Stimulated activated CD8-positive, alpha-beta memory T cell treated with anti-CD3 and anti-CD28 coated beads, Interleukin-2, amount 100 ng/mL, for 48 hours (primary cell): ENCODE measurements at regions not wholly inside any gene's neighbourhood (a gene's known extent, or its start where the extent isn't known, plus 50 kb on each side); places are given as distances from the start of the nearest gene placed in this dataset.

Experiments used
- DNase-seq, 2 donors: peaks; one replicate each; pipeline ENCODE4 v3.0.0-alpha.2; 2020; ENCODE audit warnings: low read depth in 2 of 2

DNA sequence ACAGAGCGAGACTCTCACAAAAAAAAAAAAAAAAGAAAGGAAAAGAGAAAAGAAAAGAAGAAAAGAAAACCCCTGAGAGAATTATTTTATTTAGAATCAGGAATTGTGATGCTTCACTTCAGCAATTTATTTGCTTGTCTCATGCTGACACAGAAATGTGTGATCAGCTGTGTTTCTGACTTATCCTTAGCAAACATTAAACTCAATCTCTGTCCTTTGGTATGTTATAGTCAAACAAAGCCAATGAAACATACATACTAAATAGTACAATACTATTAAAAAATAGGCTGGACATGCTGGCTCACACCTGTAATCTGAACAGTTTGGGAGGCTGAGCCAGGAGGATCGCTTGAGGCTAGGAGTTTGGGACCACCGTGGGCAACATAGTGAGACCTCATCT lies 733.0 kb upstream of the FZD8 start:
- DNase-seq = no peak

DNA sequence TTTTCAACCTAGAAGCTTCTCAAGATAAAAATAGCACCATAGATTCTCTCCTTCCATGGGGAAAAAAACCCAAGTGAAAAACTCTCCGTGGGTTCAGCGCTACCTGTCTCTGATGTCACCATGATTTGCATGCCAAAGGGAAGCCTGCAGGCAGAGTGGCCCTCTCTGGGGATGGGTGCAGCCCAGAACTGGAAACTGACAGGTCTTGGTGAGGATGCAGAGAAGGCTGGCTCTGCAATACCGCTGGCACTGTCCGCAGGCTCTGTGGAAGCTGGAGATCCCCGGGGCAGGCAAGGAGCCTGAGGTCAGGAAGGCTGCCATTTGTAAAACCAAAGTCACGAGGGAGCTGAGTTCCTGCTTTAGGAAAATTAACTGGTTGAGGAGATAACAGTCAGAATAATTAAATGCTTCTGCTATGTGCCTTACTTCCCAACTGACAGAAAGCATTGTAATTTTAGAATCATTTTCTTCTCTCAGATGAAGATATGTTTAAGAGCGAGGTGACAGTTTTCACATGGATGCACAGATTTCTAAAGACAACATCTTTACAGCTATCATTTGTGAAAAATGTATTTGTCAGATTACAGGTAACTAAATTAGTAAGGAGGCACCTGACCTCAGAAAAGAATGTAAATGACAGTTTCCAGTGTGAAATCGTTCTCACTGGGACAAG lies 731.5 kb upstream of the FZD8 start:
- DNase-seq = no peak

DNA sequence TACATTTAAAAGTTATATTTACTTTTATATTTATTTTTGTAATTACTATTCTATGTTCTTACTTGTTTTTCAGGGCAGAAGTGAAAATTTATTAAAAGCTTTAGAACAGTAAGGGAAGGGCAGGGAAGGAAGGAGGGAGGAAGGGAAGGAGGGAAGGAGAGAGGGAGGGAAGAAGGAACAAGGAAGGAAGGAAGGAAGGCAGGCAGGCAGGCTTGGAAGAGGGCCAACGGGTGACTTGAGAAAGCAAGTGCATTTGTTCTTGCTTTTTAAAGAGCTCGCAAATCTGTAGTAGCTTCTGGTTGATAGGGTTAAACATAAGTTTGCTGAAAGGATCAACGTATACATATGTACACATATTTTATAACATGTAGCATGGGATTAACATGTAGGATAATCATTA lies 725.3 kb upstream of the FZD8 start:
- no peak for DNase-seq

DNA sequence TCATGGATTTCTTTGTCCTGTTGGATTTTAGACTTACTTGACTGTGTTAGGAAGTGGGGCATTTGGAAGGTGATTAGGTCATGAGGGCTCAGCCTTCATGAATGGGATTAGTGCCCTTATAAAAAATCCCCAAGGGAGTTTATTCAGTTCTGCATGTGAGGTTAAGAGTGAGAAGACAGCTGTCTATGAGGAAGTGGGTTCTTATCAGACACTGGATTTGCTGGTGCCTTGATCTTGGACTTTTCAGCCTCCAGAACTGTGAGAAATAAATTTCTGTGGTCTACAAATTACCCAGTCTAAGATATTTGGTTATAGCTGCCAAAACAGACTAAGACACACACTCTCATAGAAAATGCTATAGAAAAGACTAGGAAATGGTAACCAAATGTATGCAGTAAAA lies 724.7 kb upstream of the FZD8 start:
- DNase-seq = no peak

DNA sequence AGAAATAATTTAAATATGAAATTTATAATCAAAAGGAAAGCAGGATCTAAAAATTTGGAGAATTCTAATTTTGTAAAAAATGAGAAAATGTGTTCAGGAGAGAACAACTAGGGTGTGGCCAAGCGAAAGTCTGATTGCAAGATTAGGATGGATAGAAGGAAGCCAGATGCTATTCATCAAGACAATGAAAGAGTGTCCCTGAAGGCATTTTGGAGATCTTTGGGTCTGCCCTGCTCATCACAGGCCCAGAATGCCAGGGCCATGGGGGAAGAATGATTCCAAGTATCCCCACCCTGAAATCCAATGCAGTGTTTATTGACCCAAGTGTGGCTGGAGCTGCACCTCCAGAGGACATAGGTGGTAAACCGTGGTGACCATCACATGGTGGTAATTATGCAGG lies 724.0 kb upstream of the FZD8 start:
- DNase-seq = no peak

DNA sequence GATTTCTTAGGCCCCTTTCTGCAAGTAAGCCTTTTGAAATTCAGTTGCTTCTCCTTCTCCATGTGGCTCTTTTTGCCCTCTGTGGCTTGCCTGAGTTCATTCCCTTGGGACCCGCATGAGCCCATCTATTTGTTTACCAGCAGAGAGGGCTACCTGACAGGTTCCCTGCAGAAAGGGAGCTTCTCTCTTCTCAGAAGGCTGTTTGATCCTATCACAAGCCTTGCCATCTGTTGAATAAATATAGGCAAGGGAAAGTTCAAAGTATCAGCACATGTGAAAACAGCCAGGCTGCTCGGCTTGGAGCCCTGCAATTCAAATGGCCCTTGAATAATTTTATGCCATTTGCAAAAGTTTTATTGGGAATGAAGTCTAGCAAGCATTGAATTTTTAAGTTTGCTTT lies 720.2 kb upstream of the FZD8 start:
- DNase-seq = no peak

DNA sequence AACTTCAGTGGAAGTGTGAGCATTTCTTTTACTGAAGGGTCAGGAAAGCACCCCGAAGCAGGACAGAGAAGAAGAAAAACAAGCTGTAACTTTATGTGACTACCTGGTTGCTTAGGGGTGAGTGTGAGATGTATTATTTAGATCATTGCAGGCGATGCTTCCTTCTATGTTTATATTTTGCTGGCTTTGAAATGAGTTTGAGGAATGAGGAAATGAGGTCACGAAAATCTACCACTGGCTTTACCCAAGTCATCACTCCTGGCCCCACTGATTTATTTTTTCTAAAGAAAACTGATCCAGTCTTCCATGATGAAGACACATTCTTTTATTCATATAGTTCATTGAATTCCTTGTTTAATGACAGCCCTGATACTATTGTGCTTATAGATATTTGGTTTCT lies 716.6 kb upstream of the FZD8 start:
- no peak for DNase-seq

DNA sequence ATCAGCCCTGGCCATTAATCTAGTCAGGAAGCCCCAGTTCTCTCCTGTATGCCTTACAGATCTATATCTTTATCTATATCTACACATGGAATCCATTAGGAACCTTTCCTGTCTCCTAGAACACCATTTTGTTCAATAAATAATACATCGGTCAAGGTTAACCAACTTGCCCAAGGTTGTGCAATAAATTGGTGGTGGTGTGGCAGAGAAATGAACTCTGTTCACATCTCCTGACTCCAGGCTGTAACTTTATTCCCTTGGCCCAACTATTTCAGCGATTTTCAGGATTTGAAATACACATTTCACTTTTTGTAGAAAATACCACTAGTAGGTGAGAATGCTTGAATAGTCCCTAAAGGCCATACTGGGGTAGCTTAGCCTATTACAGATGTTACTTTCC lies 712.5 kb upstream of the FZD8 start:
- DNase-seq = no peak

DNA sequence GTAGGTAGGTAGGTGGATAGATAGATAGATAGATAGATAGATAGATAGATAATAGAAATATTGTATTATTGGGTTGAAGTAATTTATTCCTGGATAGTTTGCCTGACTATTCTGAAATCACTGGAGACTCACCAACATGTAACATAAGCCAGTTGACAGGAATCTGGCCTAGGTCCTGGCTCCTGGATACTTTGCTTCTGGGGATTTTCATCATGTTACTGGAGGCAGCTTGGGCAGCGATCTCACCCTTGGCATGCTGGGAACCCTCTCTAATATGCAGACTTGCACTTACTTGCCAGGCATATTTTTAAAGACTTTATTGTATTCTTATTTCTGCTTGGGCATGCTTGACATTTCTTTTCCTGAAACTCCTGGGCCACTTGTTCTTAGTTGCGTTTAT lies 709.1 kb upstream of the FZD8 start:
- no peak for DNase-seq

DNA sequence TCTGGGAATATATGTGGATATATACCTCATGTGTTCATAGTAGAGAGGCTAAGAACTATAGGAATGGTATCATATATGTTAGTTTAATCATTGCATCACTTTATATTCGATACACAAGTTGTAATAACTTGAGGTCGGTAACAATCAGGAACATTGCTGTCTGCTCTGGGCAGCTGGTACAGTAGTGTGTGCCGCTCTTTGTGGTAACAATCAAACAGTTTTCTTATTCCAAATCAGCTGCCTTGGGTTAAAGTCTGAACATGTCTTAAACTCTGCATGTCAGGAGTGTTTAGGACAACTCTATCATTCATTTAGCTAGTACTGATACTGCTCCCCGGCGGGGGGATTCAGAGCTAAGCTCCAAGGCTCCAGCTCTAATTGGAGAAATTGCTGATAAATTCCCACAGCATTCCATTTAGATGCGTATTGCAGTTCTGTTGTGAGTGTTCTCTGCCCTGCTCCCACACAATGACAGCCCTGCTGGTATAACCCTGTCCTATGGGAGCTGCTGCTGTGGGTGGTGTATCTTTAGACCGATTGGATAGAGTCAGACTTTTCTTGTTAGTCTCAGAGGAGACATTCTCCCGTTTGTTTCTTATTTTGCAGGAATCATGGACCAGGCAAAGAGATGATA lies 707.5 kb upstream of the FZD8 start:
- DNase-seq = no peak

DNA sequence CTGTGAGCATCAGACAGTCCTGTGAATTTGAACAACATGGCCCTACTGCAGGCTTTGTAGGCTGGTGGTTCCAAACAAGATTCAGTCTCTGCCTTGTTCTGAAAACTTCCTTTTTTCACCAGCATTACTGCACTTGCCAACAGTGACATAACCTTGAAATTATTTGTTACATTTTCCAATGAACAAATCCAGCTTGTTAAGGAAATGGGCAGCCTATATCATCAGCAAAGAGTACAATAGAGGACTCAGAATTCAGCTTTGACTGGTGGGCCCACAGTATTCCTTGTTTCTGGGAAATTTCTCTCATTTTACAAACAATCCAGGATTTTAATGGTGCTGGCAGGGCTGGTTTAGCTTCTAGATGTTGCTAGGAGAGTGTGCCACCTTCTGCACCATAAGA lies 703.7 kb upstream of the FZD8 start:
- no peak for DNase-seq

DNA sequence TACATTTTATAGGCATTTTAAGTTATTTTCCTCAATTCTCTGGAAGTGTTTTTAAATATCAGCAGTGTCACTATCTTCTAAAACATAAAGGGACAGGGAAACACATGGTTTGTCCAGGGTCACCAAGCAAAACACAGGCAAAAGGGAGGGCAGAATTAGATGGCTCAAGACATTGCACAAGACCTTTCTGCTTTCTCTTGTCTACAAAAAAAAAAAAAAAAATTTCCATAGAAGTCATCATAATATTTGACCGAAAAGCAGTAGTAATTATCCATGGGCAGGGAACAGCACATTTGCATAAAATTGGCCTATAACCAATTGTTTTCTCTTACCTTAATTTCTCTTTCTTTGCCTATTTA lies 703.1 kb upstream of the FZD8 start:
- no peak for DNase-seq

DNA sequence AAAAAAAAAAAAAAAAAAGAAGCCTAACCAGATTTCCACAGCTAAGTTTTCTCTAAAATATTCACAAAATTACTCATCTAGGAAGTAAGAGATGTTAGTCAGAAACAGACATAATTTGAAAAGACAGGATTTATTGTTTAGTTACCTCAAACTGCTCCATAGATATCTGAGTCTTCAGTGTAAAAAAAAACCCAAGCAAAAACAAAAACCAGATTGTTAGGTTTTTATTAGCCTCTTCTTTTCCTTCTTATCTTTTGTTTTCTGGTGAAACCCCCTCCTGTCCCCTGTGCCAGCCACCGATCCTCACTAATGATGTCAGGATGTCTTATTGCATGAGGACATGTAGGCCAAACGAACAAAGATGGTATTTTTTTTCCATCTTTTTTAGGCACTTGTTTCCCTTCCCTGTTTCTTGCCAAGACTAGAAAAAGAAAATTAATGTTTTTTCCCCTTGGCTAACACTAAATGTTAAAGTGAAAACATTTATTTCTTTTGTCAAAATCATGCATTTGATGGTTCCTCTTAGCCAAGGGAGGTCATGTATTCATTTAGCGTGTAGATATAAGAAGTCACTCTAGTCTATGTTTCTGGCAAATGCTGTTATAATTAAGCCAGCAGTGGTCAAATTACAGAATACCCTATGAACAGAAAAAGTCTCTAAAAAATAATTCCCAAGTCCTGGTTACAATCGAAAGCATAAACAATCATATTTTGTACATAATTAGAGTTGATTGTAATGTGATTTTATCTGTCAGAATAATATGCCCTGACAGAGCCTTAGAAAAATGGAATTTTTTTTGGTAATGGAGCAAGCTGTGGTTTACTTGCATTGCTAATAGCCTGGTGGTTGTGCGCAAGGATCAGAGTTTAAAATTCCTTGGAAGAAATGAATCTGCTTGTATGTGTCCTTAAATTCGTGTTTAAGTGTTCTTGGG lies 702.4 kb upstream of the FZD8 start:
- DNase-seq = no peak

DNA sequence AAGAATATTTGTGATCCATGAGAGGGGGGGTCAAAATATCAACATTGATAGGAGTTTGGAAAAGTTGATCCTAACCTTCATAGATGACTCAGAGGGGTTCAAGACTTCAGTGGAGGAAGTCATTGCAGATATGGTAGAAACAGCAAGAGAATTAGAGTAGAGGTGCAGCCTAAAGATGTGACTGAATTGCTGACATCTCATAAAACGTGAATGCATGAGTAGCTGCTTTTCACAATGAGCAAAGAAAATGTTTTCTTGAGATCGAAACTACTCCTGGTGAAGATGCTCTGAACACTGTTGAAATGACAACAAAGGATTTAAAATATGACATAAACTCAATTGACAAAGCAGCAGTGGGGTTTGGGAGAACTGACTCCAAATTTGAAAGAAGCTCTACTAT lies 700.7 kb upstream of the FZD8 start:
- DNase-seq = no peak

DNA sequence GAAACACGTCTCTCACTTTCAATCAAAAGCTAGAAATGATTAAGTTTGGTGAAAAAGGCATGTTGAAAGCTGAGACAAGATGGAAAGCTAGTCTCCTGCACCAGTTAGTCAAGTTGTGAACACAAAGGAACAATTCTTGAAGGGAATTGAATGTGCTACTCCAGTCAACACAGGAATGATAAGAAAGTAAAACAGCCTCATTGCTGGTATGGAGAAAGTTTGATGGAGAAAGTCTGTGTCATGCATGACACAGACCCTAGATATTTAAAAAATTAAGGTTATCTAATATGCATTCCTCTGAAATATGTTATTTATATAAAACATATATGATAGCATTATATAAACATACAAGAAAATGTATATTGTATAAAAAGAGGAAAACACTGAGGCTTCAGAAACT lies 699.4 kb upstream of the FZD8 start:
- DNase-seq = no peak

DNA sequence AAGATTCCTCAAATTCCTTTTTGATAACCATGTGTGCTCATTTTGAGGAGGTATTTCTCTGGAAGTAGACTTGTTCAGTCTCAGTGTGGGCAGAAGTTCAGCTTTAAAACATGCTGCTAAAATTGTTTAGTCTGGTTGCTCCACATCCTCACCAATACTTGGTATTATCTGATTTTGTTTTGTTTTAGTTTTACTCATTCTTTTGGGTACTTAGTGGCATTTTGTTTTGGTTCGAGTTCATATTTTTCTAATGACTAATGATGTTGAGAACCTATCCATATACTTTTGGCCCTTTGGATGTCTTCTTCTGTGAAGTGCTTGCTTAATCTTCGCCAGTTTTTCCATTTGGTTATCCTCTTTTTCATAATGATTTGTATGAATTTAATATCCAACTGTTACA lies 694.2 kb upstream of the FZD8 start:
- no peak for DNase-seq

DNA sequence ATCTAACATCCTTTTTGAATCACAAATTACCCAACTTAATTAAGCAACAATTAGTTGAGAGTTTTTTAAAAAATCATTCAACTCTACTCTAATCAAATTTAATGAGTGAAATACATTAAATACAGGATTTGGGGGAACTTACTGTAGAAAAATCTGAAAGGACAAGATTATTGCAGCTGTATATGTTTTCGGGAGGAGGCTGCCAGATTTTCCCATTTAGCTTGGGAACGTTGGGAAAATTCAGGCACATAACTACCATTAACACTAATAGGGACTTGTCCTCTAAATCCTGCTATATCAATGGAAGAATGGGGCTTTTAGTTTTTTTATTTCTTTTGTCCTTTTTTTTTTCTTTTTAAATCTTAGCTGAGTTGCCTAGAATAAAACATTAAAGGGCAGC lies 691.4 kb upstream of the FZD8 start:
- DNase-seq = no peak

DNA sequence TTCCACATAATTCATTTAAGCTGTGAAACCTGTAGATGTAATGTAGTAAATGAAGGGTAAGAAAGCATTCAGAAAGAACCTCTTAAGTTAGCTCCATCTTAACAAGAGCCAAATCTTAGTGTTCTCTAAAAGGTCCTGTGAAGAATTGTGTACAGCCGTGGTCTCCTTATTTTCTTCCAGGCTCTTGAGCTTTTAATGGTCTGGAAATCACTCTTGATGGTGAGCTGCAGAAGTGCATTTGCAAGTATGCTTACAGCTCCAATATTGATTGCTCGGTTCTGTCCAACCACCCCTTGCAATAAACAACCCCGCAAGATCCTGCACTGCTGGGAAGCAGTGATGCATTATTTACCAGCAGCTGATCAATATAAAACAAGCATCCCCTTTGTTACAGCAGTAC lies 690.8 kb upstream of the FZD8 start:
- no peak for DNase-seq

DNA sequence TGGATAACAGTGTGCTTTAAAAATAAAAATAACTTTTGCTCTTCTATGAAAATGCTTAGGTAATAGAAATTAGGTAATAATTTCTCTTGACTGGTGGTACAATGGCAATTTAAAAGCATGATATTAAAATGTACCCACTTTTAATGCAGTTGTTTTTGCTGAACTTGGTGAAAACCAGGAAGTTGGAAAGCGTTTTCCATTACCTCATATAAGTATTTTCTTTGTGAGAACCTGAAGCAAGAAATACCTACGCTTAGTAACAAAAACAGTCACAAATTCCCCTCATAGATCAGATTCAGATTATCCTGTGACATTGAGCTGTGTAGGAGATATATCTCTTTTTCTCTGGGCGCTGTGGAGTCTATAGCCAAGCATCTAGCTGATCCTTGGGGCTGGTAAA lies 689.0 kb upstream of the FZD8 start:
- DNase-seq = no peak

DNA sequence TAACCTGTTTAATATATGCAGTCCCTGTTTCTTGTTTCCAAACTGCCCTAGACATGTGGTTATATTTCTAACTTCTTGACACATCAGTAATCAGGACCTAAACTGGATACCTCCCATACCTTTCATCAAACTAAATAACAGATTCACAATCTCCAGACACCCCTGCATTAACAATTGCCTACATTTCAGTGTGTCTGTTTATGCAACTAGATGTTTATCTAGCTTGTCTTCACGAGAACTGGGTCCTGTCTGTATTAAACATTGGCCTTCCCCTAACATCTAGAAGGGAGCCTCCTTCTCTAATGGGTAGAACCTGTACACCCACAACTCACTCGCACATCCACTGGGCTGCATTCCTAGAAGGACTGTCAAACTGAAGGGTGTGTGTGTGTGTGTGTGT lies 683.7 kb upstream of the FZD8 start:
- DNase-seq = no peak

DNA sequence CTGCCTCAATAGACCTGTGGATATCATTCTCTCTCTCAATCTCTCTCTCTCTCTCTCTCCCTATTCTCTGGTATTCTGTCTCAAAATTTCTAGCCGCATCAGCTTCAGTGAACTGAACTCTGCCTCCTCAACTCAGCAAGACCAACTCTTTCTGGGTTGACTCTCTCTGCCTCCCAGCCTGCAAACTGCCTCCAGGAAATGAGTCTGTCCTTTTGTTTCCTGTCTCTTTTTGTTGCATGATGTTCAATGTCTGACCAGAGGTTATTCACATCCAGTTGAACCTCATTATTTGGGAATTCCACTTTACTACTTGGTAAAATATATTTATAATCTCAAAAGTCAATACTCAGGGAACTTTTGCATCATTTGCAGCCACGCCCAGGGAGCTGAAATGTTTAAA lies 682.7 kb upstream of the FZD8 start:
- no peak for DNase-seq

DNA sequence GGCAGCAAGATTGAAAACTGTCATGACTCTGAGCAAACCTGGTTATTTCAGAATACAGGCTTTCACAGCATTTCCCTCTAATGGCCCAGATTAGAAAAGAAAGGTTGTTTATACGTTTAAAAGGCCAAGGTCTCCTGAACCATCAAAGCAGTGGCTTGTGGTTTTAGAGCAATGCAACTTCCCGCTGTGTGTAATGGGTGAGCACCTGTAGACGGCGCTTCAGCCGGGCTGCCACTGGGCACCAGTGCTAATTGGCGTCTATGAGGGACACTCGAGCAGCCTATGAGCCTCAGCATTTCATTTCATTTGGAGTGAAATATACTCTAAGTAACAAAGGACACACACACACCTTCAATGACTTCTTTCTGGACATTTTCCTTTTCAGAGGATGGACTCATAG lies 671.0 kb upstream of the FZD8 start:
- no peak for DNase-seq

DNA sequence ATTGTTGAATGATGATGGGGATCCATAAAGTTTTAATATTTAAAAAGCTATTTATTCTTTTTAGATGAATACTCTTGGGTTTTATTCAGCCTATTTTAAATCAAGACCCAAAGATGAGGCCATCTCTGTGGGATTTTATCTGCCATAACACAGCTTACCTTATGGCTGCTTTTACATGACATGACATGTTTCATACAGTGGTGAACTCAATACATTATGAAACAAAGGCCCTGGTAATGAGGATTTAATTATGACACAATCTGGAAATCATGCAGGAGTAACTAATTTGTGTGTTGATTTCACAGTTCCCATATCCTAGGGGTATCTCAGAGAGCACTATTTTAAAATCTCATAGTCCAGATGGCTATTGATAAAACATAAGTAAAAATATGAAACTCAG lies 661.8 kb upstream of the FZD8 start:
- DNase-seq = no peak
